Fibroblast of lung (primary cell): ENCODE measurements at regions not wholly inside any gene's neighbourhood (a gene's known extent, or its start where the extent isn't known, plus 50 kb on each side); places are given as distances from the start of the nearest gene placed in this dataset.

Experiments used
- DNase-seq, 2 donors: peaks; one replicate each; pipeline versions ENCODE4 v3.0.0 to v3.0.0-alpha.2; 2010; ENCODE audit warnings: low read depth in 2 of 2
- H2AFZ ChIP-seq: 2 replicates; pipeline ENCODE4 v1.5.1; 2012; ENCODE audit warnings: low read length, control low read depth, inconsistent platforms
- H3K27ac ChIP-seq: 2 replicates; pipeline ENCODE4 v1.5.1; 2011; ENCODE audit warnings: low read length, control low read depth; ENCODE audit not compliant: insufficient read depth
- H3K27me3 ChIP-seq: 2 replicates; pipeline ENCODE4 v1.5.1; 2011; ENCODE audit warnings: mild to moderate bottlenecking, low read length; ENCODE audit not compliant: control insufficient read depth, insufficient read depth
- H3K36me3 ChIP-seq: 2 replicates; pipeline ENCODE4 v1.5.1; 2011; ENCODE audit warnings: low read length; ENCODE audit not compliant: control insufficient read depth, insufficient read depth
- H3K4me1 ChIP-seq: 2 replicates; pipeline ENCODE4 v1.5.1; 2011; ENCODE audit warnings: low read length; ENCODE audit not compliant: control insufficient read depth, insufficient read depth; ENCODE audit errors: extremely low read depth
- H3K4me2 ChIP-seq: 2 replicates; pipeline ENCODE4 v1.5.1; 2011; ENCODE audit warnings: low read length, control low read depth; ENCODE audit not compliant: insufficient read depth; ENCODE audit errors: extremely low read depth
- H3K4me3 ChIP-seq, 4 experiments: fragments of 200-600 bp in 1 of 4; sonication (generic) in 1 of 4; replicated peaks in 1 of 4; 2 replicates each; pipeline ENCODE4 v1.5.1; 2011 to 2016; ENCODE audit warnings: low read length in 4 of 4, low read depth in 3 of 4, mild to moderate bottlenecking in 3 of 4, control low read depth in 2 of 4, inconsistent platforms in 1 of 4, mixed read lengths in 1 of 4; ENCODE audit not compliant: insufficient read depth in 1 of 4; ENCODE audit errors: control extremely low read depth in 1 of 4
- H3K79me2 ChIP-seq: 2 replicates; pipeline ENCODE4 v1.5.1; 2012; ENCODE audit warnings: mild to moderate bottlenecking, low read length, inconsistent platforms; ENCODE audit not compliant: control insufficient read depth, insufficient read depth
- H3K9ac ChIP-seq: 2 replicates; pipeline ENCODE4 v1.5.1; 2011; ENCODE audit warnings: mild to moderate bottlenecking, low read length, control low read depth; ENCODE audit not compliant: insufficient read depth
- H3K9me3 ChIP-seq: 2 replicates; pipeline ENCODE4 v1.5.1; 2012; ENCODE audit warnings: low read depth, low read length; ENCODE audit not compliant: control insufficient read depth, insufficient read depth
- H4K20me1 ChIP-seq: 2 replicates; pipeline ENCODE4 v1.5.1; 2011; ENCODE audit warnings: low read length; ENCODE audit not compliant: control insufficient read depth, insufficient read depth; ENCODE audit errors: extremely low read depth
- EZH2 ChIP-seq: IDR thresholded peaks from 2 replicates; pipeline ENCODE4 v1.5.1; 2012; ENCODE audit warnings: low read length, control low read depth, mild to moderate bottlenecking; ENCODE audit errors: missing control alignments
- TF ChIP-seq, protein P1 (sequence below), 2 donors: IDR thresholded peaks in 1 of 2; conservative IDR thresholded peaks in 1 of 2; 1 replicate in 1 of 2; 2 replicates in 1 of 2; pipeline ENCODE4 v1.5.1; 2011 to 2012; ENCODE audit warnings: low read length in 2 of 2, control low read depth in 1 of 2, inconsistent platforms in 1 of 2, low read depth in 1 of 2, mild to moderate bottlenecking in 1 of 2

DNA sequence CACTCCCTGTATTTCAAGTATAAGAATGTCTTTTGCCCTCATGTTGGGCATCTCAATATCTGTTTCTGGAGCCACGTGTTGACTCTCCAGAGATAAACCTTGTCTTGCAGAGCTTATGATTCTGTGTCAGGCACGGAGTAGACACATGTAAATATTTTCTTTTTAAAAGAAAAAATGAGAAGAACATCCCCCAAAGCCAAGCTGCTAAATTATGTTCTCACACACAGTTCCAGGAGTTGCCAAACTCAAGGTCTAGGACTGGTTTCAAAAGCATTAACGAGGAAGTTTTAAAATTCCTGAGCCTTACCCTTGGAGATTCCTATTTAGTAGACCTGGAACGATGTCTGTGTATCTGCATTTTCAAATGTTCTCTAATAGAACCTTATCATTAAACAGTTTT lies 1228.3 kb upstream of the WWC1 start:
- Histone ChIP-seq H3K27me3 (no peaks in the 10 kb centered on the region), H3K4me2 (no peak overlapping the region), H3K4me3 (no peak overlapping the region), H3K27ac (no peak overlapping the region), H4K20me1 (no peaks in the 10 kb centered on the region), H3K36me3 (no peaks in the 10 kb centered on the region), H3K79me2 (no peaks in the 10 kb centered on the region), H2AFZ (no peak overlapping the region), H3K9me3 (no peaks in the 10 kb centered on the region), H3K9ac (no peak overlapping the region), H3K4me1 (no peaks in the 10 kb centered on the region)
- DNase-seq: no peak
- TF ChIP-seq, protein P1, sequence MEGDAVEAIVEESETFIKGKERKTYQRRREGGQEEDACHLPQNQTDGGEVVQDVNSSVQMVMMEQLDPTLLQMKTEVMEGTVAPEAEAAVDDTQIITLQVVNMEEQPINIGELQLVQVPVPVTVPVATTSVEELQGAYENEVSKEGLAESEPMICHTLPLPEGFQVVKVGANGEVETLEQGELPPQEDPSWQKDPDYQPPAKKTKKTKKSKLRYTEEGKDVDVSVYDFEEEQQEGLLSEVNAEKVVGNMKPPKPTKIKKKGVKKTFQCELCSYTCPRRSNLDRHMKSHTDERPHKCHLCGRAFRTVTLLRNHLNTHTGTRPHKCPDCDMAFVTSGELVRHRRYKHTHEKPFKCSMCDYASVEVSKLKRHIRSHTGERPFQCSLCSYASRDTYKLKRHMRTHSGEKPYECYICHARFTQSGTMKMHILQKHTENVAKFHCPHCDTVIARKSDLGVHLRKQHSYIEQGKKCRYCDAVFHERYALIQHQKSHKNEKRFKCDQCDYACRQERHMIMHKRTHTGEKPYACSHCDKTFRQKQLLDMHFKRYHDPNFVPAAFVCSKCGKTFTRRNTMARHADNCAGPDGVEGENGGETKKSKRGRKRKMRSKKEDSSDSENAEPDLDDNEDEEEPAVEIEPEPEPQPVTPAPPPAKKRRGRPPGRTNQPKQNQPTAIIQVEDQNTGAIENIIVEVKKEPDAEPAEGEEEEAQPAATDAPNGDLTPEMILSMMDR (conservative IDR thresholded peaks at IDR 0.05 in 1 of 2, IDR thresholded peaks at IDR 0.05 in 1 of 2; ENCODE audit: low read depth in 1 of 2, low read length in 2 of 2): no peak
- no peak for TF ChIP-seq EZH2

DNA sequence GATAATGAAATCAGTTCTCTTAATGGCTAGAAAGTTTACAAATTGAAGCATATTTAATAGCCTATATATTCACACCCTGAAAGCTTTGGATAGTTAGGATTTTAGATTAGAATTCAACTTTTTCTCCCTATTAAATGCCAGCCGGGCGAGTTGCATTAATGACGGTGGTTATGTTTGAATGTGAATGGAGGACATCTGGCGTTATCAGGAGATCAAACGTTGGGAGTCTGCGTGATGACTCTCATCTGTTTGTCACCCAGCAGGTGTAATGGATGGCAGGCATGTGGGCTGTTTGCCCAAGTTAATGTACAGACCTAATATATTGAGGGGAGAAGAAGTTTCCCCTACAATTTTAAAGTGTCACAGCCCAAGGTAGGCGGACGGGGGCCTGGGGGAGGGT lies 1227.7 kb upstream of the WWC1 start:
- H4K20me1 ChIP-seq: no peaks in the 10 kb centered on the region
- H3K36me3 ChIP-seq: no peaks in the 10 kb centered on the region
- H3K9me3 ChIP-seq: no peaks in the 10 kb centered on the region
- DNase-seq: no peak
- H3K4me2 ChIP-seq: no peak overlapping the region
- no peak overlapping the region for H3K9ac ChIP-seq
- no peak overlapping the region for H3K27ac ChIP-seq
- no peaks in the 10 kb centered on the region for H3K4me1 ChIP-seq
- TF ChIP-seq, protein P1 (conservative IDR thresholded peaks at IDR 0.05 in 1 of 2, IDR thresholded peaks at IDR 0.05 in 1 of 2; ENCODE audit: low read depth in 1 of 2, low read length in 2 of 2): no peak
- TF ChIP-seq EZH2: no peak
- H3K4me3 ChIP-seq: no peak overlapping the region
- H3K79me2 ChIP-seq: no peaks in the 10 kb centered on the region
- H3K27me3 ChIP-seq: no peaks in the 10 kb centered on the region
- no peak overlapping the region for H2AFZ ChIP-seq

- H3K4me2 ChIP-seq: no peak overlapping the region
Measured at GRCh38 chr5:167064198-167064776, 1227.2 kb upstream of the WWC1 start.

More at GRCh38 chr5:167064198-167064776, 1227.2 kb upstream of the WWC1 start:
- H2AFZ ChIP-seq: no peak overlapping the region
- H3K36me3 ChIP-seq: no peaks in the 10 kb centered on the region
- no peaks in the 10 kb centered on the region for H4K20me1 ChIP-seq
- H3K9ac ChIP-seq: no peak overlapping the region
- no peaks in the 10 kb centered on the region for H3K79me2 ChIP-seq
- TF ChIP-seq EZH2: no peak
- TF ChIP-seq, protein P1 (conservative IDR thresholded peaks at IDR 0.05 in 1 of 2, IDR thresholded peaks at IDR 0.05 in 1 of 2; ENCODE audit: low read depth in 1 of 2, low read length in 2 of 2): no peak
- no peak overlapping the region for H3K27ac ChIP-seq
- no peak overlapping the region for H3K4me3 ChIP-seq
- H3K4me1 ChIP-seq: no peaks in the 10 kb centered on the region
- no peaks in the 10 kb centered on the region for H3K27me3 ChIP-seq
- no peak for DNase-seq
- H3K9me3 ChIP-seq: no peaks in the 10 kb centered on the region
